ENCODE measurements at regions not wholly inside any gene's neighbourhood (a gene's known extent, or its start where the extent isn't known, plus 50 kb on each side); places are given as distances from the start of the nearest gene placed in this dataset.
"Not testable (repeated sequence)": the region's sequence is repeated elsewhere in the genome, so short reads cannot be mapped to it uniquely, and the experiment has no call there.

DNA sequence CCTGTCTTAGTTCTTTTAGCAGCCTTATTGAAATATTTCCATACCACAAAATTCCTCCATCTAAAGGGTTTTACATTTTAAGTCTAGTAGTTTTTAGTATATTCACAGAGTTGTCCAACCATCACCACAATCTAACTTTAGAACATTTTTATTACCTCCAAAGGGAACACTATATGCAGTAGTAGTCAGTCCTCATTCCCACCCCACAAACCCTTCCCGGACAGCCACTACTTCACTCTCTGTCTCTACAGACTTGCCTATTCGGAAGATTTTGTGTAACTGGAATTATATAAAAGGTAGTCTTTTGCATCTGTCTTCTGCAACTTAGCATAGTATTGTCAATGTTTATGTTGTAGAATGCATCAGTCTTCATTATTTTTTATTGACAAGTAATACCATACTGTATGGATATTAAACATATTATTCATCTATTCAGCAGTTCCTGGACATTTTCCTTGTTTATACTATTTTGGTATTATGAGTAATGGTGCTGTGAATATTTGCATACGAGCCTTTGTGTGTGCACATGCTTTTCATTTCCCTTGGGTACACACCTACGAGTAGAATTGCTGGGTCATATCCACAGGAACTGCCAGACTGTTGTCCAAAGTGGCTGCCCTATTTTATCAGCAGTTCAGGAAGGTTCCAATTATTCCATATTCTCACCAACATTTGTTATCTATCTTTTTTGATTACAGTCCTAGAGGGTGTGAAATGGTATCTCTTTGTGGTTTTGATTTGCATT lies 60.9 kb upstream of the LANCL2 start:
- Histone ChIP-seq H3K9ac (ENCODE audit: low read length) (no peak overlapping the region), H3K4me3 (ENCODE audit: low read depth, low read length) (no peak overlapping the region), H3K27ac (ENCODE audit: low read depth, low read length) (no peak overlapping the region), H3K36me3 (ENCODE audit: control insufficient read depth, insufficient read depth, low read length) (no peaks in the 10 kb centered on the region), H3K27me3 (ENCODE audit: control insufficient read depth, insufficient read depth, low read length) (no peaks in the 10 kb centered on the region), H3K9me3 (ENCODE audit: control insufficient read depth, insufficient read depth, low read depth, low read length) (no peaks in the 10 kb centered on the region; the same call in 1 of the 2 replicates), H3K4me1 (ENCODE audit: control insufficient read depth, insufficient read depth, low read length) (peaks cover 12% of the 10 kb centered on the region)

- Histone ChIP-seq H3K36me3 (ENCODE audit: control insufficient read depth, insufficient read depth, low read length) (no peaks in the 10 kb centered on the region), H3K27ac (ENCODE audit: low read depth, low read length) (no peak overlapping the region), H3K9me3 (ENCODE audit: control insufficient read depth, insufficient read depth, low read depth, low read length) (peaks cover 5% of the 10 kb centered on the region), H3K4me1 (ENCODE audit: control insufficient read depth, insufficient read depth, low read length) (peaks cover 6% of the 10 kb centered on the region), H3K9ac (ENCODE audit: low read length) (no peak overlapping the region), H3K27me3 (ENCODE audit: control insufficient read depth, insufficient read depth, low read length) (no peaks in the 10 kb centered on the region), H3K4me3 (ENCODE audit: low read depth, low read length) (no peak overlapping the region)
These were observed 60.0 kb upstream of the LANCL2 start for GRCh38 chr7:55305135-55305534.

- Histone ChIP-seq H3K9me3 (ENCODE audit: control insufficient read depth, insufficient read depth, low read depth, low read length) (peaks cover 15% of the 10 kb centered on the region), H3K27ac (ENCODE audit: low read depth, low read length) (no peak overlapping the region), H3K4me3 (ENCODE audit: low read depth, low read length) (no peak overlapping the region), H3K4me1 (ENCODE audit: control insufficient read depth, insufficient read depth, low read length) (peaks cover 4% of the 10 kb centered on the region; the same call in 1 of the 2 replicates), H3K27me3 (ENCODE audit: control insufficient read depth, insufficient read depth, low read length) (no peaks in the 10 kb centered on the region), H3K36me3 (ENCODE audit: control insufficient read depth, insufficient read depth, low read length) (no peaks in the 10 kb centered on the region), H3K9ac (ENCODE audit: low read length) (no peak overlapping the region)
These were observed 58.8 kb upstream of the LANCL2 start for GRCh38 chr7:55306331-55306730.

DNA sequence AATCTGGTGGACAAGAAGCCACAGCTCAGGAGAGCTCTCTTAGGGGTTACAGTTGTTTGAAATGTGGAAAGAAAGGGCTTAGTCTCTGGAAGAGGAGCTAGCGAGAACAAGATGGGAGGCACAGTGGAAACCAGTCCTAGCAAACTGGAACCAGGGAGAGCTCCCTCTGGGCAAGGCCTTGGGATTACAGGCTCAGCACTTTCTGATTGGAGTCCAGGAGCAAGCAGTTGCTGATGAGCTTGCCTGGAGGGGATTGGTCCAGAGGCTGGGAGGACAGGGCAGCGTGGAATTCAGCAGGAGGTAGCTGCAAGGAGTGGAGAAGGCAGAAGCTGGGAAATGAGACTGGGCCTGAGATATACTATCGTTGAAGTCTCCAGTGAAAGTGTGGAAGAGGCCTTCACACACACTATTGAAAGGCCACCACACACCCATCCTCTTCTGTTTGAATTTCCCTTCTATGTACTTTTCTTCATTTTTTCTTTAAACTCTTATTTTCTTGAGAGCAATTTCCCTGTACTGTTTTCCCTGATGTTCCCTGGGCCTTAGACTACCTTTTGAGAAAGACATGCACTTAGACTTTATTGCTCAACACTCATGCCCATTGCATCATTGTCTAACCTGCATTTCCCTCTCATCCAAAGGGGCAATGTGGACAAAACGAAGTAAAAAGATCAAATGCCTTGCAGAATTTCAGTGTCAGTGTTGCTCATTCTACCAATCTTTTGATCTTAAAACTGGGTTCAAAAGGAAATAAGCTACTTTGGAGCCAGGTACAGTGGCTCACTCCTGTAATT lies 57.8 kb upstream of the LANCL2 start:
- no peak overlapping the region for H3K27ac ChIP-seq (ENCODE audit: low read depth, low read length)
- H3K9me3 ChIP-seq (ENCODE audit: control insufficient read depth, insufficient read depth, low read depth, low read length) = peaks cover 17% of the 10 kb centered on the region
- no peak overlapping the region for H3K4me3 ChIP-seq (ENCODE audit: low read depth, low read length)
- peaks cover 4% of the 10 kb centered on the region; the same call in 1 of the 2 replicates for H3K4me1 ChIP-seq (ENCODE audit: control insufficient read depth, insufficient read depth, low read length)
- H3K27me3 ChIP-seq (ENCODE audit: control insufficient read depth, insufficient read depth, low read length) = no peaks in the 10 kb centered on the region
- no peak overlapping the region for H3K9ac ChIP-seq (ENCODE audit: low read length)
- H3K36me3 ChIP-seq (ENCODE audit: control insufficient read depth, insufficient read depth, low read length) = no peaks in the 10 kb centered on the region

GRCh38 chr7:55308186-55308929 lies 56.8 kb upstream of the LANCL2 start:
- Histone ChIP-seq H3K27me3 (ENCODE audit: control insufficient read depth, insufficient read depth, low read length) (no peaks in the 10 kb centered on the region), H3K27ac (ENCODE audit: low read depth, low read length) (no peak overlapping the region), H3K4me3 (ENCODE audit: low read depth, low read length) (no peak overlapping the region), H3K36me3 (ENCODE audit: control insufficient read depth, insufficient read depth, low read length) (no peaks in the 10 kb centered on the region), H3K9me3 (ENCODE audit: control insufficient read depth, insufficient read depth, low read depth, low read length) (peaks cover 26% of the 10 kb centered on the region), H3K9ac (ENCODE audit: low read length) (no peak overlapping the region), H3K4me1 (ENCODE audit: control insufficient read depth, insufficient read depth, low read length) (peaks cover 4% of the 10 kb centered on the region; the same call in 1 of the 2 replicates)

GRCh38 chr7:55309040-55309991 lies 55.8 kb upstream of the LANCL2 start:
- Histone ChIP-seq H3K9me3 (ENCODE audit: control insufficient read depth, insufficient read depth, low read depth, low read length) (peaks cover 26% of the 10 kb centered on the region), H3K4me1 (ENCODE audit: control insufficient read depth, insufficient read depth, low read length) (peaks cover 4% of the 10 kb centered on the region; the same call in 1 of the 2 replicates), H3K4me3 (ENCODE audit: low read depth, low read length) (no peak overlapping the region), H3K27me3 (ENCODE audit: control insufficient read depth, insufficient read depth, low read length) (no peaks in the 10 kb centered on the region), H3K27ac (ENCODE audit: low read depth, low read length) (no peak overlapping the region), H3K36me3 (ENCODE audit: control insufficient read depth, insufficient read depth, low read length) (no peaks in the 10 kb centered on the region), H3K9ac (ENCODE audit: low read length) (no peak overlapping the region)

- H3K27ac ChIP-seq (ENCODE audit: low read depth, low read length) = no peak overlapping the region
- H3K4me1 ChIP-seq (ENCODE audit: control insufficient read depth, insufficient read depth, low read length) = peaks cover 4% of the 10 kb centered on the region; the same call in 1 of the 2 replicates
- no peak overlapping the region for H3K4me3 ChIP-seq (ENCODE audit: low read depth, low read length)
- no peaks in the 10 kb centered on the region for H3K27me3 ChIP-seq (ENCODE audit: control insufficient read depth, insufficient read depth, low read length)
- no peaks in the 10 kb centered on the region for H3K36me3 ChIP-seq (ENCODE audit: control insufficient read depth, insufficient read depth, low read length)
- no peak overlapping the region for H3K9ac ChIP-seq (ENCODE audit: low read length)
- peaks cover 26% of the 10 kb centered on the region for H3K9me3 ChIP-seq (ENCODE audit: control insufficient read depth, insufficient read depth, low read depth, low read length)
These were observed 54.7 kb upstream of the LANCL2 start for GRCh38 chr7:55310287-55311025.

- H3K27me3 ChIP-seq (ENCODE audit: control insufficient read depth, insufficient read depth, low read length); H3K27ac ChIP-seq (ENCODE audit: low read depth, low read length); H3K4me3 ChIP-seq (ENCODE audit: low read depth, low read length); H3K9ac ChIP-seq (ENCODE audit: low read length); H3K36me3 ChIP-seq (ENCODE audit: control insufficient read depth, insufficient read depth, low read length); H3K4me1 ChIP-seq (ENCODE audit: control insufficient read depth, insufficient read depth, low read length): not testable (repeated sequence)
- H3K9me3 ChIP-seq (ENCODE audit: control insufficient read depth, insufficient read depth, low read depth, low read length) = peaks cover 26% of the 10 kb centered on the region
These were observed 53.2 kb upstream of the LANCL2 start for GRCh38 chr7:55311892-55312291.

DNA sequence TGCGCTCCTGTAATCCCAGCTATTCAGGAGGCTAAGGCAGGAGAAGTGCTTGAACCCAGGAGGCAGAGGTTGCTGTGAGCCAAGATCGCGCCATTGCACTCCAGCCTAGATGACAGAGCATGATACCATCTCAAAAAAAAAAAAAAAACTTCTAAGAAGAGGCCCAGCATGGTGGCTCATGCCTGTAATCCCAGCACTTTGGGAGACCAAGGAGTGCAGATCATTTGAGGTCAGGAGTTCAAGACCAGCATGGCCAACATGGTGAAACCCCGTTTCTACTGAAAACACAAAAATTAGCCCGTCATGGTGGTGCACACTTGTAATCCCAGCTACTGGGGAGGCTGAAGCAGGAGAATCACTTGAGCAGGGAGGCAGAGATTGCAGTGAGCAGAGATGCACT lies 51.5 kb upstream of the LANCL2 start:
- not testable (repeated sequence) for H3K4me1 ChIP-seq (ENCODE audit: control insufficient read depth, insufficient read depth, low read length); H3K36me3 ChIP-seq (ENCODE audit: control insufficient read depth, insufficient read depth, low read length); H3K27me3 ChIP-seq (ENCODE audit: control insufficient read depth, insufficient read depth, low read length); H3K27ac ChIP-seq (ENCODE audit: low read depth, low read length); H3K9ac ChIP-seq (ENCODE audit: low read length); H3K4me3 ChIP-seq (ENCODE audit: low read depth, low read length)
- peaks cover 26% of the 10 kb centered on the region for H3K9me3 ChIP-seq (ENCODE audit: control insufficient read depth, insufficient read depth, low read depth, low read length)

DNA sequence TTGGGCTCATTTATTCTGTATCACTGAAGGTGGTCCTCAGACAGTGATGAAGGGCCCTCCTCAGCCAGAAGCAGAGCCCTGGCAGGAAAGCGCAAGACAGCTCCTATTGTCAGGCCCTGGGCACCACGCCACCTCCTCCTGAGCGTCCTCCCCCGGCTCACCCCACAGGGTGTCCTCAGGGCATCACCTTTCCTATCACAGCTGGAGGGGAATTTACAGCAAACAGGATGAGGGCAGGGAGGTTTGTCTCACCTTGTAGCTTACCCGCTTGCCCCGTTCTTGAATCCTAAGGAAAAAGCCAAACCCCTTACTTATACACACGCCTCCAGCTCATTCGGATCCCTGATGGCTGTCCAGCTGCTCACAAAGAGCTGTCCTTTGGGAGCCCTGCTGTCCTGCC lies 50.2 kb upstream of the LANCL2 start:
- Histone ChIP-seq H3K36me3 (ENCODE audit: control insufficient read depth, insufficient read depth, low read length) (no peaks in the 10 kb centered on the region), H3K4me3 (ENCODE audit: low read depth, low read length) (no peak overlapping the region), H3K27ac (ENCODE audit: low read depth, low read length) (no peak overlapping the region), H3K9ac (ENCODE audit: low read length) (no peak overlapping the region), H3K4me1 (ENCODE audit: control insufficient read depth, insufficient read depth, low read length) (peaks cover 2% of the 10 kb centered on the region; the same call in 1 of the 2 replicates), H3K27me3 (ENCODE audit: control insufficient read depth, insufficient read depth, low read length) (no peaks in the 10 kb centered on the region), H3K9me3 (ENCODE audit: control insufficient read depth, insufficient read depth, low read depth, low read length) (peaks cover 22% of the 10 kb centered on the region)

Measured in HUES6 (cell line).